ENCODE measurements at regions not wholly inside any gene's neighbourhood (a gene's known extent, or its start where the extent isn't known, plus 50 kb on each side); places are given as distances from the start of the nearest gene placed in this dataset.

DNA sequence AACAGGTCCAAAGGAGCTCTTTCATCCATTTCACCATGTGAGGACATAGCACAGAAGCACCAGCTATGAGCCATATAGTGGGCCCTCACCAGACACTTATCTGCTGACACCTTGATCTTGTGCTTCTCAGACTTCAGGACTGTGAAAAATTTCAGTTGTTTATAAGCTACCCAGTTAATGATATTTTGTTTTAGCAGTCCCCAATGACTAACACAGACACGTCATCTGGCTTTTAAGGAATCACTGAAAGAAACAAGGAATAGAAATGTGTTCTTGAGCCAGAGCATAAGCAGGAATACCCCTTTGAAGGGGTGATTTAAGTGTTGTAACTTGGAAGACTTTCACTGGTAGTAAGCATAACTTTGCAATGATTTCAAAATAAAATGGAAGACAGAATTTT lies 214.7 kb upstream of the PTCHD4 start:
- no peak overlapping the region for H3K9ac ChIP-seq (ENCODE audit: low read depth, low read length)
- H3K4me1 ChIP-seq (ENCODE audit: control insufficient read depth, insufficient read depth, low read length), result no peaks in the 10 kb centered on the region
- no peaks in the 10 kb centered on the region for H3K9me3 ChIP-seq (ENCODE audit: control insufficient read depth, insufficient read depth, low read length)
- no peaks in the 10 kb centered on the region for H3K36me3 ChIP-seq (ENCODE audit: control insufficient read depth, insufficient read depth, low read length)
- H3K4me3 ChIP-seq (ENCODE audit: low read depth, low read length), result no peak overlapping the region
- no peaks in the 10 kb centered on the region for H3K27me3 ChIP-seq (ENCODE audit: control insufficient read depth, insufficient read depth, low read length)

DNA sequence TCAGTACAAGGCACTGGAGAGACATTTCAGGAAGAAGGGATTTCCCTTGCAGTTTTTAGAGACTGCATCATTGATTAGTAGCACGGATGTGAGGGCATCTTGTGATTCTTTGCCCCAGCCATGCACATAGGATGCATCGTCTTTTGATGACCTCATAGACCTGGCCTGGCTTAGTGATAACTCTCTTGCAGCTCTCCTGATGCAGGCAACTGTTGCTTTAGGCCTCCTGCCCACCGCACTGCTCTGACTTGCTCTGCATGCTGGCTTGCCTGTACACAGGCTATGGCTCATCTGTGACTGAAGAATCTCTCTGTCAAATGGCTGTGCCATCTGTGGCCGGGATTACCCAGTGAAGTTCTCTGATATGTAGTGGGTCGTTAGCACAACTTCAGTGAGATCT lies 207.7 kb upstream of the PTCHD4 start:
- Histone ChIP-seq H3K36me3 (ENCODE audit: control insufficient read depth, insufficient read depth, low read length) (no peaks in the 10 kb centered on the region), H3K9me3 (ENCODE audit: control insufficient read depth, insufficient read depth, low read length) (no peaks in the 10 kb centered on the region), H3K9ac (ENCODE audit: low read depth, low read length) (no peak overlapping the region), H3K4me3 (ENCODE audit: low read depth, low read length) (no peak overlapping the region), H3K27me3 (ENCODE audit: control insufficient read depth, insufficient read depth, low read length) (no peaks in the 10 kb centered on the region), H3K4me1 (ENCODE audit: control insufficient read depth, insufficient read depth, low read length) (peaks cover 2% of the 10 kb centered on the region)

DNA sequence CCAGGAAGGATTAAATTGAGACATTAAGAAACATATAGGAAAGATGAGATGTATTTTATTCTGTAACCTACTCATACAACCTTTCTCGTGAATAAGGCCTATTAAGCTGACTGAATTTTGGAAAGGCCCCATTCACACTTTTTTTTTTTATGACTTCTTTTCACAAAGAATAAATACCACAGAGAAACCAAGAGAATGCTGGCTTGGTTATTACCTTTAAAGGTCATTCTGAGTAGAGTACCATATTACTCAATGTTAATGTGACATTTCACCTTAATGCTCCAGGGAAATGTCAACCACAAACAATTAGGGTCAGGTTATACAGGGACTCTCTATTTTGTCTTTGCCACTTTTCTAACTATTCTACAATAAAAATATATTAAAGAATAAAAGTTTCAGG lies 204.9 kb upstream of the PTCHD4 start:
- Histone ChIP-seq H3K9ac (ENCODE audit: low read depth, low read length) (no peak overlapping the region), H3K36me3 (ENCODE audit: control insufficient read depth, insufficient read depth, low read length) (no peaks in the 10 kb centered on the region), H3K4me3 (ENCODE audit: low read depth, low read length) (no peak overlapping the region)

DNA sequence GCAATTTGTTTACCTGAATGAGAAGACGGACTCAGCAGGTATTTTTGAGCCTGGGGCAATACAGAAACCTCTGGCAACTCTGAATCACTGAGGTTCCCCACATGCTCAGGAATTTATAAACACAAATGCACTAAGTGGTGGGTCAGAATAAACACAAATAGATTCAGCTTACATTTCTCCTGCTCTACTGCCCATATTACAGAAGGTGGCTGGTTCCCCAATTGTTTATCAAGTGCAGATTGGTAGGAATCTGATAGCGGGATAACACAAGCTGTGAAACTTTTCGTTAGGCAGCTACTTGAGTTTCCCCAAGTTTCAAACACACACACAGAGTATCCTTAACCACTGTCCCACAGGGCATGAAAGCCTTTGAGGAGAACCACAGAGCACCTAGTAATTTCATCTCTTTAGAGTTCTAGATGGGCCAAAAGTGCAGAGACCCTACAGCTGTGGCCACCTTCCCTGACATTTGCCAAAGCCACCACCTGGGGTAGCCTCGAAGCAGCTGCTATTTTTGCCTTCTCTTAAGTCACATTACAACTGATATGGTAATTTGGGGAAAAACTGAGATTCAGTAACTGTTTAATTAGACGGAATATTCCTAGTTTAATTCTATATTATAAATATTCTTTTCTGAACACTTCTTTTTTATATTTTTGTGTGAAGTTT lies 204.2 kb upstream of the PTCHD4 start:
- Histone ChIP-seq H3K4me1 (ENCODE audit: control insufficient read depth, insufficient read depth, low read length) (peaks cover 2% of the 10 kb centered on the region), H3K27me3 (ENCODE audit: control insufficient read depth, insufficient read depth, low read length) (no peaks in the 10 kb centered on the region), H3K36me3 (ENCODE audit: control insufficient read depth, insufficient read depth, low read length) (no peaks in the 10 kb centered on the region), H3K4me3 (ENCODE audit: low read depth, low read length) (no peak overlapping the region), H3K9ac (ENCODE audit: low read depth, low read length) (no peak overlapping the region), H3K9me3 (ENCODE audit: control insufficient read depth, insufficient read depth, low read length) (no peaks in the 10 kb centered on the region)

More for the DNA sequence above, 204.9 kb upstream of the PTCHD4 start:
- H3K27me3 ChIP-seq (ENCODE audit: control insufficient read depth, insufficient read depth, low read length), result no peaks in the 10 kb centered on the region
- H3K9me3 ChIP-seq (ENCODE audit: control insufficient read depth, insufficient read depth, low read length), result no peaks in the 10 kb centered on the region
- peaks cover 2% of the 10 kb centered on the region for H3K4me1 ChIP-seq (ENCODE audit: control insufficient read depth, insufficient read depth, low read length)

DNA sequence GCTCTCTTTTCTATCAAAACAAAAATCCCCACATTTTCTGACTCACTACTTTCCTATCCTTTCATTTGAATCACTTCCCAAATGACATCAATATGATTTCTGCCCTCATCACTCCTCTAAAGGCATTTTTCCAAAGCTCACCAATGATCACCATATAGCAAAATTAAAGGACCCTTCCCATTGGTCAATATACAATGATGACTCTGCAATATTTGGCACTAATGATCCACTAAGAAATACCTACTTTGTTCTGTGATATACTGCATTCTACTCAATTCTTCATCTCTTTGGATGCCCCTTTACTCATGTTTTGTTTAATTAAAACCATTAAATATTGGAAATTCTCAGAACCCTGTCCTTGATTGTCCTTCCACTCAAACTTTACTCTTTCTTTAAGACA lies 200.3 kb upstream of the PTCHD4 start:
- H3K9me3 ChIP-seq (ENCODE audit: control insufficient read depth, insufficient read depth, low read length), result no peaks in the 10 kb centered on the region
- H3K9ac ChIP-seq (ENCODE audit: low read depth, low read length), result no peak overlapping the region
- H3K4me3 ChIP-seq (ENCODE audit: low read depth, low read length), result no peak overlapping the region
- peaks cover 2% of the 10 kb centered on the region for H3K4me1 ChIP-seq (ENCODE audit: control insufficient read depth, insufficient read depth, low read length)
- no peaks in the 10 kb centered on the region for H3K36me3 ChIP-seq (ENCODE audit: control insufficient read depth, insufficient read depth, low read length)
- H3K27me3 ChIP-seq (ENCODE audit: control insufficient read depth, insufficient read depth, low read length), result no peaks in the 10 kb centered on the region

DNA sequence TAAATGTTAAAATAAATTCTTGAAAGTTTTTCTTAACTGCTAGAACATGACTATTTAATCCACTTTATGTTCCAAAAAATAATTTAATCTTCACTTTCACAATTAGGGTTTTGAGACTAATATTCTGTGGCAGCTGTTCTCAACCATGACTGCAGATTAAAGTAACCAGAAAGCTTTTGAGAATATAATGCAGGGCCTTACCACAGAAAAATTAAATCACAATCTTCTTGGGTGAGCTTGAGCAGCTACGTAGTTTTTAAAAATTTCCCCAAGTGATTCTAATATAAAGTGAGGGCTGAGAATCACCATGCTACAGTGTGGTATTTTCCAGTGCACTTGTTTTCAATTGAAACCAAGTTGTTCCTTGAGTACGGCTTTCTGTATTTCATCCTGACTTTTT lies 196.6 kb upstream of the PTCHD4 start:
- Histone ChIP-seq H3K4me3 (ENCODE audit: low read depth, low read length) (no peak overlapping the region), H3K27me3 (ENCODE audit: control insufficient read depth, insufficient read depth, low read length) (no peaks in the 10 kb centered on the region), H3K9ac (ENCODE audit: low read depth, low read length) (no peak overlapping the region), H3K9me3 (ENCODE audit: control insufficient read depth, insufficient read depth, low read length) (peaks cover 3% of the 10 kb centered on the region), H3K4me1 (ENCODE audit: control insufficient read depth, insufficient read depth, low read length) (no peaks in the 10 kb centered on the region), H3K36me3 (ENCODE audit: control insufficient read depth, insufficient read depth, low read length) (no peaks in the 10 kb centered on the region)

DNA sequence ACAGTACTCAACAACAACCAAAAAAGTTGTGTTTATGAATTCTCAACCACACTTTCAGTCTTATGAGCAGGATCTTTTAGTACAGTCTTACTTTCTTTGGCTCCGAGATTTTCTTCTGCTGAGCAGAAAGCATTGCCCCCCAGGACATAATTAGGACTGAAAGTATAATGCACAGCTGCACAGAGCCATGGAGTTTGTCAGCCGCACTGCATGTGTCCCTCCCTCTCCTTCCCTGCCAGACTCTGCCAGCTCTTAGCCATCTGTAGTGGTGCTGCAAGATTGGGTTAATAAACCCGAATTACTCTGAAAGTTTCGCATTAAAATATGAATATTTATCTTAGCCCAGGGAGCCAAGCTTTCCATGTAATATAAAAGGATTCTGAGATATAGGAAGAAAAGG lies 179.6 kb upstream of the PTCHD4 start:
- H3K9ac ChIP-seq (ENCODE audit: low read depth, low read length), result no peak overlapping the region
- H3K9me3 ChIP-seq (ENCODE audit: control insufficient read depth, insufficient read depth, low read length), result no peaks in the 10 kb centered on the region
- H3K27me3 ChIP-seq (ENCODE audit: control insufficient read depth, insufficient read depth, low read length), result no peaks in the 10 kb centered on the region
- no peaks in the 10 kb centered on the region for H3K36me3 ChIP-seq (ENCODE audit: control insufficient read depth, insufficient read depth, low read length)
- no peak overlapping the region for H3K4me3 ChIP-seq (ENCODE audit: low read depth, low read length)
- no peaks in the 10 kb centered on the region for H3K4me1 ChIP-seq (ENCODE audit: control insufficient read depth, insufficient read depth, low read length)

DNA sequence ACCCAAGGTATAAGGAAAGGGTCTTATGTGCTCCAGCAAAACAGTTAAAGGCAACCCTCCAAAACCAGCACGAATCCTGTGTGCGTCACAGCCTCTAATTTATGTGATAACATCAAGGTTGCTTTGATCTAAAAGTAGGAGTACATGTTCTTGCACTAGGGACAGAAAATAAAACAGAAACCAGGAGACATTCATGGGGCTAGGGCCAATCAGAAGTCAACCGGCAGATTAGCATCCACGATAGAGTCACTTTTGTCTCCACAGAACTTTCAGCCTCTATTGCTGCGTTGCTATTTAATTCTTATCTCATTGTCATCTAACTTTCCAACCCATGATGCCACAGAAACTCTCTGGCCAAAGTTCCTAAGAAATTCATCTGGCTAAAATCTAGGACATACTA lies 178.8 kb upstream of the PTCHD4 start:
- H3K4me1 ChIP-seq (ENCODE audit: control insufficient read depth, insufficient read depth, low read length), result no peaks in the 10 kb centered on the region

DNA sequence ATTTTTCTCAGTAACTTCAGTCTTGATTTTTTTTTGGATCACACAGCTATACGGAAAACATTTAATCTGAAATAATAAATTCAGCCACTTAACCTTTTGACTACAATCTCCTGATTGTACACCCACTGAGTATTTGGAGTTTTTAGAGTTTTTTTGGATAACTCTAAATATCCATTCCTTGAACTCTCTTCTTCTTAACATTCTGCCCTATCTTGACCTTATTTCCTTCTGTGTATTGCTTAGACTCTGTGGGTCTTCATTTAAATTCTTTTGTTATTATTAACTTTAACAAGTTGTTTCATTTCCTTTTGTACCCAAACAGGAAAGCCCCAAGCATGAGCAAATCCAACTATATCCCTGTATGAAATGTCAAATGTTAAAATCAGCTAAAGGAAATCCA lies 170.2 kb upstream of the PTCHD4 start:
- Histone ChIP-seq H3K27me3 (ENCODE audit: control insufficient read depth, insufficient read depth, low read length) (no peaks in the 10 kb centered on the region), H3K4me3 (ENCODE audit: low read depth, low read length) (no peak overlapping the region), H3K9me3 (ENCODE audit: control insufficient read depth, insufficient read depth, low read length) (no peaks in the 10 kb centered on the region), H3K4me1 (ENCODE audit: control insufficient read depth, insufficient read depth, low read length) (no peaks in the 10 kb centered on the region), H3K9ac (ENCODE audit: low read depth, low read length) (no peak overlapping the region), H3K36me3 (ENCODE audit: control insufficient read depth, insufficient read depth, low read length) (no peaks in the 10 kb centered on the region)

More for the DNA sequence above, 178.8 kb upstream of the PTCHD4 start:
- no peaks in the 10 kb centered on the region for H3K36me3 ChIP-seq (ENCODE audit: control insufficient read depth, insufficient read depth, low read length)
- H3K9ac ChIP-seq (ENCODE audit: low read depth, low read length), result no peak overlapping the region
- H3K27me3 ChIP-seq (ENCODE audit: control insufficient read depth, insufficient read depth, low read length), result no peaks in the 10 kb centered on the region
- H3K4me3 ChIP-seq (ENCODE audit: low read depth, low read length), result no peak overlapping the region
- H3K9me3 ChIP-seq (ENCODE audit: control insufficient read depth, insufficient read depth, low read length), result no peaks in the 10 kb centered on the region

DNA sequence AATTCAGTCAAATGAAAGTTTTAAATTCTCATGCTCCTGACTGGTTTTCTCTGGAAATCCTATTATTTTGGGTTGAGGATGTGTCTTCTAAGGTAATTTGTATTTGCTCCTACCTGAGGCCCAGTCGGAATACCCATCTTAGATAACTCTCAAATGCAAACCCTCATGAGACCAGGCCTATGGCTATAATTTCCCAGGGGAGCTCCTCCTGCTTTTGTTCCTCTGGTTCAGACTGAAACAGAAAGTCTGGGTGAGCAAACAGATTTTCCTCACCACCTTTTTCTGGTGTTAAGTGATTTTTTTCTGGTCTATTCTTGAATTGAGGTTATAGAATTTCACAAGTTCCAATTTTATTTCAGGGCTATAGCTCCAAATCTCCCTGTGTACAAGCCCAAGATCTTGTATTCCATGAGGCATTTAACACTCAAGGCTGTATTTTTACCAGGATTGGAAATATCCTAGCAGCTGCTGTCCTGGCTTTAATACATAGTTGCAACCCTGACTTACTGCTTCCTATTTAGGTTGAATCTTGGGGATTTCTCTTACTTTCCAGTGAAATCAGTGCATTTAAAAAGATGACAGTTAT lies 169.1 kb upstream of the PTCHD4 start:
- Histone ChIP-seq H3K4me1 (ENCODE audit: control insufficient read depth, insufficient read depth, low read length) (no peaks in the 10 kb centered on the region), H3K27me3 (ENCODE audit: control insufficient read depth, insufficient read depth, low read length) (no peaks in the 10 kb centered on the region), H3K9ac (ENCODE audit: low read depth, low read length) (no peak overlapping the region), H3K4me3 (ENCODE audit: low read depth, low read length) (no peak overlapping the region), H3K36me3 (ENCODE audit: control insufficient read depth, insufficient read depth, low read length) (no peaks in the 10 kb centered on the region), H3K9me3 (ENCODE audit: control insufficient read depth, insufficient read depth, low read length) (no peaks in the 10 kb centered on the region)

DNA sequence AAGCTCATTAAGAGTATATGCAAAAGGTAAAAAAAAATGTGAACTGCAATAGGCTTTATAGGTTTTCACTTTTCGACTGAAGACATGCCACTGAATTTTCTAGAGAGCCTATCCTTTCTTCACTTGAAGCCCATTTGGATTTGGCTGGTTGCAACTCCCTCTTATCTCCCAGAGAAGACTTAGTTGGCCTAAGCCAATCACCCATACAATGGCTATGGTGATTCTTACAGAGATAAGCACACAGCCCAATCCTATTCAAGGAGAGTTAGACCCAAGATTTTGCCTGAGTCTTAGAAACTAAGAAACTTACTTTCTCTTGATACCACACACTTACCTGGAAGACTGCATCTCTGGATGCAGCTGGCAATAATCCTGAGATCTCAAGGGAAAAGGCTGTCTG lies 167.3 kb upstream of the PTCHD4 start:
- Histone ChIP-seq H3K4me3 (ENCODE audit: low read depth, low read length) (no peak overlapping the region), H3K36me3 (ENCODE audit: control insufficient read depth, insufficient read depth, low read length) (no peaks in the 10 kb centered on the region), H3K9ac (ENCODE audit: low read depth, low read length) (no peak overlapping the region), H3K9me3 (ENCODE audit: control insufficient read depth, insufficient read depth, low read length) (no peaks in the 10 kb centered on the region), H3K27me3 (ENCODE audit: control insufficient read depth, insufficient read depth, low read length) (no peaks in the 10 kb centered on the region), H3K4me1 (ENCODE audit: control insufficient read depth, insufficient read depth, low read length) (no peaks in the 10 kb centered on the region)

DNA sequence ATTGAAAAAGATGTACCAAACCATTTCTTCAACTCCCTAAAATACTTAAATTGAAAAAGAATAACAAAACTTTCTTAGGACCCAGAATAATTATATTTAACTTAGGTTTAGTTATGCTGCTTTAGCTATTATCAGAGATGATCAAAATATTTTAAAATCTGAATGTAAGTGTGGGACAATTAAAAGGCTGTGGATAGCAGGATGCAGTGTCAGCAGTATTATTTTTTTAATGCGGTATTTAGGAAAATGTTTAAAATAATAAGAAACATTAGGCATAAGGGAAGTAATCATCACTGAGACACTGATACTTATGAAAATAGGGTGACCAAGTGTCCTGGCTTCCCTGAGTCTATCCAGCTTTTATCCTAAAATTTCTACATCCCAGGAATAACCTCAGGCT lies 161.5 kb upstream of the PTCHD4 start:
- H3K4me1 ChIP-seq (ENCODE audit: control insufficient read depth, insufficient read depth, low read length), result no peaks in the 10 kb centered on the region
- no peaks in the 10 kb centered on the region for H3K9me3 ChIP-seq (ENCODE audit: control insufficient read depth, insufficient read depth, low read length)
- no peak overlapping the region for H3K4me3 ChIP-seq (ENCODE audit: low read depth, low read length)
- H3K27me3 ChIP-seq (ENCODE audit: control insufficient read depth, insufficient read depth, low read length), result no peaks in the 10 kb centered on the region
- H3K36me3 ChIP-seq (ENCODE audit: control insufficient read depth, insufficient read depth, low read length), result no peaks in the 10 kb centered on the region
- no peak overlapping the region for H3K9ac ChIP-seq (ENCODE audit: low read depth, low read length)

Measured in iPS-15b (cell line).